ENCODE measurements at regions not wholly inside any gene's neighbourhood (a gene's known extent, or its start where the extent isn't known, plus 50 kb on each side); places are given as distances from the start of the nearest gene placed in this dataset.

- in situ Hi-C loops (cut with MboI) (no loop called here), intact Hi-C loops (cut with micrococcal nuclease) (no loop called here)
- TF ChIP-seq NFATC3 (IDR thresholded peaks at IDR 0.05) (no peak), CREBBP (IDR thresholded peaks at IDR 0.05; ENCODE audit: low read depth, low read length) (no peak), MTF1 (CRISPR knock-in tag; IDR thresholded peaks at IDR 0.05; ENCODE audit: borderline replicate concordance) (no peak), ZC3H11A (IDR thresholded peaks at IDR 0.05; ENCODE audit: low read depth, low read length) (no peak), ZNF436 (CRISPR knock-in tag; IDR thresholded peaks at IDR 0.05) (no peak), RFX7 (CRISPR knock-in tag; IDR thresholded peaks at IDR 0.05) (no peak)
- TF ChIP-seq, protein P1, sequence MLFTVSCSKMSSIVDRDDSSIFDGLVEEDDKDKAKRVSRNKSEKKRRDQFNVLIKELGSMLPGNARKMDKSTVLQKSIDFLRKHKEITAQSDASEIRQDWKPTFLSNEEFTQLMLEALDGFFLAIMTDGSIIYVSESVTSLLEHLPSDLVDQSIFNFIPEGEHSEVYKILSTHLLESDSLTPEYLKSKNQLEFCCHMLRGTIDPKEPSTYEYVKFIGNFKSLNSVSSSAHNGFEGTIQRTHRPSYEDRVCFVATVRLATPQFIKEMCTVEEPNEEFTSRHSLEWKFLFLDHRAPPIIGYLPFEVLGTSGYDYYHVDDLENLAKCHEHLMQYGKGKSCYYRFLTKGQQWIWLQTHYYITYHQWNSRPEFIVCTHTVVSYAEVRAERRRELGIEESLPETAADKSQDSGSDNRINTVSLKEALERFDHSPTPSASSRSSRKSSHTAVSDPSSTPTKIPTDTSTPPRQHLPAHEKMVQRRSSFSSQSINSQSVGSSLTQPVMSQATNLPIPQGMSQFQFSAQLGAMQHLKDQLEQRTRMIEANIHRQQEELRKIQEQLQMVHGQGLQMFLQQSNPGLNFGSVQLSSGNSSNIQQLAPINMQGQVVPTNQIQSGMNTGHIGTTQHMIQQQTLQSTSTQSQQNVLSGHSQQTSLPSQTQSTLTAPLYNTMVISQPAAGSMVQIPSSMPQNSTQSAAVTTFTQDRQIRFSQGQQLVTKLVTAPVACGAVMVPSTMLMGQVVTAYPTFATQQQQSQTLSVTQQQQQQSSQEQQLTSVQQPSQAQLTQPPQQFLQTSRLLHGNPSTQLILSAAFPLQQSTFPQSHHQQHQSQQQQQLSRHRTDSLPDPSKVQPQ (CRISPR knock-in tag; IDR thresholded peaks at IDR 0.05; ENCODE audit: borderline replicate concordance): no peak
- no TSS peak for BruUV-seq (replicated peaks)
- no peak overlapping the region for H3K27ac ChIP-seq (ENCODE audit: extremely low read depth, low read depth, low read length)
- POLR2A ChIA-PET: interaction anchor here (1.0 to 1.1 kb wide), 2 partner anchors 43 to 284 kb away, joined by 3 read pairs; no protein-coding TSS in a partner anchor
- no peak; the same call in 2 of the 3 replicates for ATAC-seq
- no peak overlapping the region for H3K4me2 ChIP-seq (ENCODE audit: insufficient read depth, low read length)
- no peaks in the 10 kb centered on the region for H3K9me1 ChIP-seq (ENCODE audit: control insufficient read depth, insufficient read depth, low read length)
- H3K9me3 ChIP-seq (replicated peaks; ENCODE audit: control insufficient read depth, insufficient read depth, low read depth, low read length): no peaks in the 10 kb centered on the region
- no peak overlapping the region for H2AFZ ChIP-seq (ENCODE audit: low read depth, low read length)
- 0% methylated on average over 23 of the region's 24 CpGs for WGBS (ENCODE audit: insufficient coverage, low coverage, missing lambda C conversion rate)
- H3K9ac ChIP-seq (ENCODE audit: insufficient read depth in 1 of 2, low read depth in 2 of 2, low read length in 2 of 2): no peak overlapping the region
- FAIRE-seq: no peak
- no peaks in the 10 kb centered on the region for H3K4me1 ChIP-seq (replicated peaks in 1 of 2; ENCODE audit: control insufficient read depth in 2 of 2, insufficient read depth in 2 of 2, low read length in 2 of 2)
- no peaks in the 10 kb centered on the region for H4K20me1 ChIP-seq (replicated peaks; ENCODE audit: control insufficient read depth, insufficient read depth, low read length)
- no peak overlapping the region for H3K4me3 ChIP-seq
- peaks cover 0 to 31% of the 10 kb centered on the region in 2 experiments; a peak in 2 of 5 replicates for H3K27me3 ChIP-seq (ENCODE audit: control insufficient read depth in 2 of 2, insufficient read depth in 2 of 2, low read length in 2 of 2)
- no peaks in the 10 kb centered on the region for H3K79me2 ChIP-seq (ENCODE audit: control insufficient read depth, insufficient read depth, low read length)
- CTCF ChIA-PET (ENCODE audit: low intra/inter-chr PET ratio): no interaction called here
- H3K36me3 ChIP-seq (ENCODE audit: control insufficient read depth, insufficient read depth, low read length): no peaks in the 10 kb centered on the region
- no peak for DNase-seq (ENCODE audit: extremely low read depth in 1 of 4, low spot score in 3 of 4)
Observed at GRCh38 chr9:134996591-134997530, 79.1 kb upstream of the FCN1 start.
